ENCODE measurements at regions not wholly inside any gene's neighbourhood (a gene's known extent, or its start where the extent isn't known, plus 50 kb on each side); places are given as distances from the start of the nearest gene placed in this dataset.
A peak's percentile ranks its signal among the peaks of the same experiment; 100 is the strongest.
"Not testable (repeated sequence)": the region's sequence is repeated elsewhere in the genome, so short reads cannot be mapped to it uniquely, and the experiment has no call there.

- no peak for DNase-seq (ENCODE audit: low spot score)
- Histone ChIP-seq H3K9me3 (ENCODE audit: low read length) (no peaks in the 10 kb centered on the region), H3K4me3 (replicated peaks in 1 of 3; ENCODE audit: insufficient read depth in 1 of 3, low read depth in 2 of 3, low read length in 3 of 3) (no peak overlapping the region), H3K79me2 (ENCODE audit: insufficient read depth, low read length) (no peaks in the 10 kb centered on the region), H3K36me3 (replicated peaks in 1 of 2; ENCODE audit: control insufficient read depth in 1 of 2, insufficient read depth in 2 of 2, low read length in 2 of 2) (no peaks in the 10 kb centered on the region), H3K27ac (ENCODE audit: extremely low read length, insufficient read depth, low read length) (no peak overlapping the region), H4K20me1 (ENCODE audit: insufficient read depth, low read length) (no peaks in the 10 kb centered on the region), H3K9ac (ENCODE audit: insufficient read depth, low read depth, low read length) (no peak overlapping the region), H3K4me1 (ENCODE audit: insufficient read depth, low read length) (peaks cover 11% of the 10 kb centered on the region), H2AFZ (ENCODE audit: low read length) (no peak overlapping the region), H3K27me3 (ENCODE audit: control insufficient read depth in 1 of 2, insufficient read depth in 2 of 2, low read length in 2 of 2) (no peaks in the 10 kb centered on the region), H3K4me2 (ENCODE audit: low read depth, low read length) (no peak overlapping the region)
- WGBS (ENCODE audit: low lambda C conversion rate) = 40% methylated on average over 2 of the region's 2 CpGs
- ChIA-PET POLR2A (no interaction called here), CTCF (ENCODE audit: low intra/inter-chr PET ratio, low total read pairs) (no interaction called here)
- TF ChIP-seq REPIN1 (CRISPR knock-in tag; IDR thresholded peaks at IDR 0.05; ENCODE audit: borderline replicate concordance, low read depth) = no peak
- no TSS peak for BruUV-seq (replicated peaks)
- in situ Hi-C loops (cut with HindIII; ENCODE audit: extremely low pct_ligation_motif_present, low pct_unique_long_range_greater_than_20kb) (no loop called here), intact Hi-C loops (cut with micrococcal nuclease; ENCODE audit: unreplicated experiment) (no loop called here)
- no peak for ATAC-seq
- no peak for FAIRE-seq
Measured at GRCh38 chrX:40526412-40526811, 54.4 kb upstream of the ATP6AP2 start.

DNA sequence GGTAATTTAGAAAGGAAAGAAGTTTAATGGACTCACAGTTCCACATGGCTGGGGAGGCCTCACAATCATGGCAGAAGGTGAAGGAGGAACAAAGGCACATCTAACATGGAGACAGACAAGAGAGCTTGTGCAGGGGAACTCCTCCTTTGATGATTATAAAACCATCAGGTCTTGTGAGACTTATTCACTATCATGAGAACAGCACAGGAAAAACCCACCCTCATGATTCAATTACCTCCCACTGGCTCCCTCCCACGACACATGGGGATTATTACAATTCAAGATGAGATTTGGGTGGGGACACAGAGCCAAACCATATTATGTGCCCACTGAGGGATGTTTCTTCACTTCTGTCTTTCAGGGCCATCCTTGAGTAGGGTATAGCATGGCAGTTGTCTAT lies 54.9 kb upstream of the ATP6AP2 start:
- H3K9ac ChIP-seq (ENCODE audit: insufficient read depth, low read depth, low read length); H2AFZ ChIP-seq (ENCODE audit: low read length); H3K27ac ChIP-seq (ENCODE audit: extremely low read length, insufficient read depth, low read length); H4K20me1 ChIP-seq (ENCODE audit: insufficient read depth, low read length); H3K4me1 ChIP-seq (ENCODE audit: insufficient read depth, low read length); H3K4me2 ChIP-seq (ENCODE audit: low read depth, low read length); BruUV-seq (replicated peaks); H3K9me3 ChIP-seq (ENCODE audit: low read length); FAIRE-seq; H3K4me3 ChIP-seq (replicated peaks in 1 of 3; ENCODE audit: insufficient read depth in 1 of 3, low read depth in 2 of 3, low read length in 3 of 3); DNase-seq (ENCODE audit: low spot score); H3K79me2 ChIP-seq (ENCODE audit: insufficient read depth, low read length); H3K36me3 ChIP-seq (replicated peaks in 1 of 2; ENCODE audit: control insufficient read depth in 1 of 2, insufficient read depth in 2 of 2, low read length in 2 of 2); in situ Hi-C loops (cut with HindIII; ENCODE audit: extremely low pct_ligation_motif_present, low pct_unique_long_range_greater_than_20kb); H3K27me3 ChIP-seq (ENCODE audit: control insufficient read depth in 1 of 2, insufficient read depth in 2 of 2, low read length in 2 of 2); intact Hi-C loops (cut with micrococcal nuclease; ENCODE audit: unreplicated experiment); CTCF ChIA-PET (ENCODE audit: low intra/inter-chr PET ratio, low total read pairs); POLR2A ChIA-PET; ATAC-seq: not testable (repeated sequence)
- WGBS (ENCODE audit: low lambda C conversion rate) = 17% methylated on average over 1 of the region's 1 CpG

- Histone ChIP-seq H3K9ac (ENCODE audit: insufficient read depth, low read depth, low read length) (no peak overlapping the region), H3K9me3 (ENCODE audit: low read length) (no peaks in the 10 kb centered on the region), H3K27me3 (ENCODE audit: control insufficient read depth in 1 of 2, insufficient read depth in 2 of 2, low read length in 2 of 2) (no peaks in the 10 kb centered on the region), H3K27ac (ENCODE audit: extremely low read length, insufficient read depth, low read length) (no peak overlapping the region), H2AFZ (ENCODE audit: low read length) (no peak overlapping the region), H4K20me1 (ENCODE audit: insufficient read depth, low read length) (no peaks in the 10 kb centered on the region), H3K4me2 (ENCODE audit: low read depth, low read length) (no peak overlapping the region), H3K4me3 (replicated peaks in 1 of 3; ENCODE audit: insufficient read depth in 1 of 3, low read depth in 2 of 3, low read length in 3 of 3) (no peak overlapping the region), H3K4me1 (ENCODE audit: insufficient read depth, low read length) (no peaks in the 10 kb centered on the region; the same call in 1 of the 2 replicates), H3K36me3 (replicated peaks in 1 of 2; ENCODE audit: control insufficient read depth in 1 of 2, insufficient read depth in 2 of 2, low read length in 2 of 2) (no peaks in the 10 kb centered on the region), H3K79me2 (ENCODE audit: insufficient read depth, low read length) (no peaks in the 10 kb centered on the region)
- 0 out of 3 replicates have a peak, but pooled peaks have one; percentile 30 for ATAC-seq
- in situ Hi-C loops (cut with HindIII; ENCODE audit: extremely low pct_ligation_motif_present, low pct_unique_long_range_greater_than_20kb) = no loop called here
- DNase-seq (ENCODE audit: low spot score) = no peak
- TF ChIP-seq, protein P1, sequence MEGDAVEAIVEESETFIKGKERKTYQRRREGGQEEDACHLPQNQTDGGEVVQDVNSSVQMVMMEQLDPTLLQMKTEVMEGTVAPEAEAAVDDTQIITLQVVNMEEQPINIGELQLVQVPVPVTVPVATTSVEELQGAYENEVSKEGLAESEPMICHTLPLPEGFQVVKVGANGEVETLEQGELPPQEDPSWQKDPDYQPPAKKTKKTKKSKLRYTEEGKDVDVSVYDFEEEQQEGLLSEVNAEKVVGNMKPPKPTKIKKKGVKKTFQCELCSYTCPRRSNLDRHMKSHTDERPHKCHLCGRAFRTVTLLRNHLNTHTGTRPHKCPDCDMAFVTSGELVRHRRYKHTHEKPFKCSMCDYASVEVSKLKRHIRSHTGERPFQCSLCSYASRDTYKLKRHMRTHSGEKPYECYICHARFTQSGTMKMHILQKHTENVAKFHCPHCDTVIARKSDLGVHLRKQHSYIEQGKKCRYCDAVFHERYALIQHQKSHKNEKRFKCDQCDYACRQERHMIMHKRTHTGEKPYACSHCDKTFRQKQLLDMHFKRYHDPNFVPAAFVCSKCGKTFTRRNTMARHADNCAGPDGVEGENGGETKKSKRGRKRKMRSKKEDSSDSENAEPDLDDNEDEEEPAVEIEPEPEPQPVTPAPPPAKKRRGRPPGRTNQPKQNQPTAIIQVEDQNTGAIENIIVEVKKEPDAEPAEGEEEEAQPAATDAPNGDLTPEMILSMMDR (CRISPR knock-in tag; IDR thresholded peaks at IDR 0.05) = peak; percentile 35
- TF ChIP-seq STAG1 (CRISPR knock-in tag; IDR thresholded peaks at IDR 0.05) = peak; percentile 47; the same call in 1 of the 2 replicates
- TF ChIP-seq ATAD3A (CRISPR knock-in tag; IDR thresholded peaks at IDR 0.05) = no peak
- POLR2A ChIA-PET = no interaction called here
- BruUV-seq (replicated peaks) = no TSS peak
- no peak for FAIRE-seq
- intact Hi-C loops (cut with micrococcal nuclease; ENCODE audit: unreplicated experiment) = no loop called here
- 20% methylated on average over 1 of the region's 1 CpG for WGBS (ENCODE audit: low lambda C conversion rate)
- CTCF ChIA-PET (ENCODE audit: low intra/inter-chr PET ratio, low total read pairs) = no interaction called here
Measured at GRCh38 chrX:40524423-40524822, 56.3 kb upstream of the ATP6AP2 start.

All from HepG2 (cell line).